GM23338 (cell line): ENCODE measurements at regions not wholly inside any gene's neighbourhood (a gene's known extent, or its start where the extent isn't known, plus 50 kb on each side); places are given as distances from the start of the nearest gene placed in this dataset.

Experiments
- CREB1 ChIP-seq: fragments of 250-450 bp; sonication (Bioruptor Pico); IDR thresholded peaks from 2 replicates; pipeline ENCODE4 v1.5.0; 2020; ENCODE audit warnings: low read depth, mild to moderate bottlenecking, moderate library complexity
- EZH2 ChIP-seq: fragments of 200-600 bp; sonication (generic); IDR thresholded peaks from one replicate; pipeline ENCODE4 v1.8.0; 2017; ENCODE audit warnings: antibody characterized with exemption, mild to moderate bottlenecking, low read depth; ENCODE audit not compliant: unreplicated experiment
- EZH2phosphoT487 ChIP-seq: fragments of 200-600 bp; sonication (generic); IDR thresholded peaks from one replicate; pipeline ENCODE4 v1.8.1; 2018; ENCODE audit warnings: antibody characterized with exemption; ENCODE audit not compliant: unreplicated experiment
- POLR2AphosphoS5 ChIP-seq: IDR thresholded peaks from 2 replicates; pipeline ENCODE4 v1.6.1; 2016; ENCODE audit warnings: antibody characterized with exemption, low read depth
- STAT1 ChIP-seq: IDR thresholded peaks from one replicate; pipeline ENCODE4 v1.6.1; 2016; ENCODE audit warnings: antibody characterized with exemption; ENCODE audit not compliant: unreplicated experiment
- ZNF114 ChIP-seq: fragments of 250-450 bp; sonication (Bioruptor Pico); IDR thresholded peaks from 2 replicates; pipeline ENCODE4 v1.5.0; 2020; ENCODE audit warnings: mild to moderate bottlenecking, moderate library complexity
- TF ChIP-seq, protein P1 (sequence below), 2 experiments: fragments of 200-600 bp in 1 of 2; sonication (generic) in 1 of 2; conservative IDR thresholded peaks; 2 replicates each; pipeline versions ENCODE4 v1.5.1 to v1.6.1; 2016 to 2017; ENCODE audit warnings: antibody characterized with exemption in 2 of 2, low read depth in 2 of 2, mild to moderate bottlenecking in 2 of 2, moderate library complexity in 1 of 2
- TF ChIP-seq, protein P2 (sequence below): IDR thresholded peaks from one replicate; pipeline ENCODE4 v1.6.1; 2018; ENCODE audit warnings: antibody characterized with exemption; ENCODE audit not compliant: unreplicated experiment
- TF ChIP-seq, protein P3 (sequence below): IDR thresholded peaks from 2 replicates; pipeline ENCODE4 v1.6.1; 2016; ENCODE audit warnings: antibody characterized with exemption

DNA sequence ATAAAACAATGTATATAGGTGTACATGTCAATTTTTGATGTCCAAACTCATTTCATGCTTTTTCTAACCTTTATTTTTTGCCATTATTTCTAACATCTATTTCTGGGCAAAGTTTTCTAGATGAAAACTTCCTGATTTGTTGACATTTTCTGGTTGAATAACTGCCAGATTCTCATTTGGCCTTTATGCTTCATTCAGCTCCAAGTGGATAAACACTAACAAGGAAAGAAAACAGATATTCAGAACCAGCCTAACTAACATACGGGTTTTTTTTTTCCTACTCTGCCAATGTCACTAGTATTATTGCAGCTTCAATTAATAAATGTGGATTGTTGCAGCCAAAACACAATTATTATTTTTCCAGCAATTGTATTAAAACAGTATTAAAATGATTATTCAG, 50.9 kb upstream of the RAP1GDS1 start:
- TF ChIP-seq, protein P1, sequence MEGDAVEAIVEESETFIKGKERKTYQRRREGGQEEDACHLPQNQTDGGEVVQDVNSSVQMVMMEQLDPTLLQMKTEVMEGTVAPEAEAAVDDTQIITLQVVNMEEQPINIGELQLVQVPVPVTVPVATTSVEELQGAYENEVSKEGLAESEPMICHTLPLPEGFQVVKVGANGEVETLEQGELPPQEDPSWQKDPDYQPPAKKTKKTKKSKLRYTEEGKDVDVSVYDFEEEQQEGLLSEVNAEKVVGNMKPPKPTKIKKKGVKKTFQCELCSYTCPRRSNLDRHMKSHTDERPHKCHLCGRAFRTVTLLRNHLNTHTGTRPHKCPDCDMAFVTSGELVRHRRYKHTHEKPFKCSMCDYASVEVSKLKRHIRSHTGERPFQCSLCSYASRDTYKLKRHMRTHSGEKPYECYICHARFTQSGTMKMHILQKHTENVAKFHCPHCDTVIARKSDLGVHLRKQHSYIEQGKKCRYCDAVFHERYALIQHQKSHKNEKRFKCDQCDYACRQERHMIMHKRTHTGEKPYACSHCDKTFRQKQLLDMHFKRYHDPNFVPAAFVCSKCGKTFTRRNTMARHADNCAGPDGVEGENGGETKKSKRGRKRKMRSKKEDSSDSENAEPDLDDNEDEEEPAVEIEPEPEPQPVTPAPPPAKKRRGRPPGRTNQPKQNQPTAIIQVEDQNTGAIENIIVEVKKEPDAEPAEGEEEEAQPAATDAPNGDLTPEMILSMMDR (conservative IDR thresholded peaks at IDR 0.05; ENCODE audit: low read depth in 2 of 2): no peak
- TF ChIP-seq EZH2phosphoT487: no peak
- no peak for TF ChIP-seq POLR2AphosphoS5
- TF ChIP-seq, protein P2, sequence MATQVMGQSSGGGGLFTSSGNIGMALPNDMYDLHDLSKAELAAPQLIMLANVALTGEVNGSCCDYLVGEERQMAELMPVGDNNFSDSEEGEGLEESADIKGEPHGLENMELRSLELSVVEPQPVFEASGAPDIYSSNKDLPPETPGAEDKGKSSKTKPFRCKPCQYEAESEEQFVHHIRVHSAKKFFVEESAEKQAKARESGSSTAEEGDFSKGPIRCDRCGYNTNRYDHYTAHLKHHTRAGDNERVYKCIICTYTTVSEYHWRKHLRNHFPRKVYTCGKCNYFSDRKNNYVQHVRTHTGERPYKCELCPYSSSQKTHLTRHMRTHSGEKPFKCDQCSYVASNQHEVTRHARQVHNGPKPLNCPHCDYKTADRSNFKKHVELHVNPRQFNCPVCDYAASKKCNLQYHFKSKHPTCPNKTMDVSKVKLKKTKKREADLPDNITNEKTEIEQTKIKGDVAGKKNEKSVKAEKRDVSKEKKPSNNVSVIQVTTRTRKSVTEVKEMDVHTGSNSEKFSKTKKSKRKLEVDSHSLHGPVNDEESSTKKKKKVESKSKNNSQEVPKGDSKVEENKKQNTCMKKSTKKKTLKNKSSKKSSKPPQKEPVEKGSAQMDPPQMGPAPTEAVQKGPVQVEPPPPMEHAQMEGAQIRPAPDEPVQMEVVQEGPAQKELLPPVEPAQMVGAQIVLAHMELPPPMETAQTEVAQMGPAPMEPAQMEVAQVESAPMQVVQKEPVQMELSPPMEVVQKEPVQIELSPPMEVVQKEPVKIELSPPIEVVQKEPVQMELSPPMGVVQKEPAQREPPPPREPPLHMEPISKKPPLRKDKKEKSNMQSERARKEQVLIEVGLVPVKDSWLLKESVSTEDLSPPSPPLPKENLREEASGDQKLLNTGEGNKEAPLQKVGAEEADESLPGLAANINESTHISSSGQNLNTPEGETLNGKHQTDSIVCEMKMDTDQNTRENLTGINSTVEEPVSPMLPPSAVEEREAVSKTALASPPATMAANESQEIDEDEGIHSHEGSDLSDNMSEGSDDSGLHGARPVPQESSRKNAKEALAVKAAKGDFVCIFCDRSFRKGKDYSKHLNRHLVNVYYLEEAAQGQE: no peak
- TF ChIP-seq EZH2: no peak
- TF ChIP-seq, protein P3, sequence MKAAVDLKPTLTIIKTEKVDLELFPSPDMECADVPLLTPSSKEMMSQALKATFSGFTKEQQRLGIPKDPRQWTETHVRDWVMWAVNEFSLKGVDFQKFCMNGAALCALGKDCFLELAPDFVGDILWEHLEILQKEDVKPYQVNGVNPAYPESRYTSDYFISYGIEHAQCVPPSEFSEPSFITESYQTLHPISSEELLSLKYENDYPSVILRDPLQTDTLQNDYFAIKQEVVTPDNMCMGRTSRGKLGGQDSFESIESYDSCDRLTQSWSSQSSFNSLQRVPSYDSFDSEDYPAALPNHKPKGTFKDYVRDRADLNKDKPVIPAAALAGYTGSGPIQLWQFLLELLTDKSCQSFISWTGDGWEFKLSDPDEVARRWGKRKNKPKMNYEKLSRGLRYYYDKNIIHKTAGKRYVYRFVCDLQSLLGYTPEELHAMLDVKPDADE: no peak
- no peak for TF ChIP-seq CREB1 (CRISPR knock-in tag)
- no peak for TF ChIP-seq STAT1
- no peak for TF ChIP-seq ZNF114 (CRISPR knock-in tag)
